ENCODE measurements at regions not wholly inside any gene's neighbourhood (a gene's known extent, or its start where the extent isn't known, plus 50 kb on each side); places are given as distances from the start of the nearest gene placed in this dataset.

DNA sequence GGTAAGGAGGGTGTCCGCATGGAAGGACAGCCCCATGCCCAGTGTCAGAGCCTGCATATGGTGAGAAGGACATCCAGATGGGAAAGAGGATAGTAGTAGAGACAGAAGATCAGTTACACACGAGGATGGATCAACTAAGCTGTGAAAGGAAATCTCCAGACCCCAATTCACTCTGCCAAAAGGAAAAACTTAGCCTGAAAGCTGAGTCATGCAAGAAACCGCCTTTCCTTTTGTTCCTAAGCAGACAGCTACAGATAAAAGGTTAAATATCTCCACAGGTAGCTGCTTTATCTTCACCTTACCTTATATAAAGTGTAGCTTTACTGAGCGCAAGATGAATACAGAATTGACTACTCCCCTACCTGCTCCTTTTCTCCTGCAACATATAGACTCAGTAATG is 67.3 kb upstream of the LGALSL start:
- no peak overlapping the region for H3K4me3 ChIP-seq (ENCODE audit: low read length)
- H3K36me3 ChIP-seq (ENCODE audit: insufficient read depth, low read length), result no peaks in the 10 kb centered on the region
- no peaks in the 10 kb centered on the region for H3K27me3 ChIP-seq (ENCODE audit: insufficient read depth, low read length)
- 75% methylated on average over 4 of the region's 4 CpGs for WGBS
- H3K27ac ChIP-seq (ENCODE audit: low read depth, low read length), result peak overlapping the region; percentile 62; the same call in 1 of the 2 replicates
- H3K4me1 ChIP-seq (ENCODE audit: insufficient read depth, low read length), result peaks cover 9% of the 10 kb centered on the region; the same call in 1 of the 2 replicates
- no peak overlapping the region for H3K9ac ChIP-seq (ENCODE audit: low read depth, low read length)
- H3K9me3 ChIP-seq (ENCODE audit: insufficient read depth, low read depth, low read length), result peaks cover 14% of the 10 kb centered on the region

- Histone ChIP-seq H3K9me3 (ENCODE audit: insufficient read depth, low read depth, low read length) (peaks cover 14% of the 10 kb centered on the region), H3K4me1 (ENCODE audit: insufficient read depth, low read length) (peaks cover 9% of the 10 kb centered on the region; the same call in 1 of the 2 replicates), H3K9ac (ENCODE audit: low read depth, low read length) (no peak overlapping the region), H3K27ac (ENCODE audit: low read depth, low read length) (no peak overlapping the region), H3K36me3 (ENCODE audit: insufficient read depth, low read length) (no peaks in the 10 kb centered on the region), H3K4me3 (ENCODE audit: low read length) (no peak overlapping the region), H3K27me3 (ENCODE audit: insufficient read depth, low read length) (no peaks in the 10 kb centered on the region)
Measured at GRCh38 chr2:64390586-64390985, 63.4 kb upstream of the LGALSL start.

DNA sequence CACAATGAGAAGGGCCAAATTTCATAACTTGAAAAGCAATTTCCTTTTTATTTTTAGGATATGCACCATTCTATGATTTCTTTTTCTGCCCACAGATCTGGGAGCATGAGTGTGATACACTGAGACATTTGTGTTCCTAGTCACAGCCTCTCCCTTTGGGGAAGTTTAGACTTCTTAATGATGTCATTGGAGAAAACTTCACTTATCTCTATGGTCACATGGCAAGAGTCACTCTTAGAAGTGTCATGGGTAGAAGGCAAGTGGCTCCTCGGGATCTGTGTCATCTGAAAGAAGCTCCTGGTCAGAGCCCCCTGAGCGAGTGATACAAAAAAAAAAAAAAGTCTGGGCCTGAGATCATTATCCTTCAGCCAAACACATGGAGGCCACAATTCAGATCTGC is 62.5 kb upstream of the LGALSL start:
- H3K9me3 ChIP-seq (ENCODE audit: insufficient read depth, low read depth, low read length), result peaks cover 14% of the 10 kb centered on the region
- peaks cover 8% of the 10 kb centered on the region; the same call in 1 of the 2 replicates for H3K4me1 ChIP-seq (ENCODE audit: insufficient read depth, low read length)
- no peak overlapping the region for H3K4me3 ChIP-seq (ENCODE audit: low read length)
- whole genome bisulfite sequencing, result 91% methylated on average over 2 of the region's 2 CpGs
- no peak overlapping the region for H3K9ac ChIP-seq (ENCODE audit: low read depth, low read length)
- H3K27ac ChIP-seq (ENCODE audit: low read depth, low read length), result no peak overlapping the region
- no peaks in the 10 kb centered on the region for H3K27me3 ChIP-seq (ENCODE audit: insufficient read depth, low read length)
- no peaks in the 10 kb centered on the region for H3K36me3 ChIP-seq (ENCODE audit: insufficient read depth, low read length)

GRCh38 chr2:64391940-64392339 is 62.0 kb upstream of the LGALSL start:
- Histone ChIP-seq H3K9ac (ENCODE audit: low read depth, low read length) (no peak overlapping the region), H3K4me1 (ENCODE audit: insufficient read depth, low read length) (0 out of 2 replicates have a peak, but pooled peaks cover 3% of the 10 kb centered on the region), H3K9me3 (ENCODE audit: insufficient read depth, low read depth, low read length) (peaks cover 14% of the 10 kb centered on the region), H3K36me3 (ENCODE audit: insufficient read depth, low read length) (no peaks in the 10 kb centered on the region), H3K27ac (ENCODE audit: low read depth, low read length) (no peak overlapping the region), H3K27me3 (ENCODE audit: insufficient read depth, low read length) (no peaks in the 10 kb centered on the region), H3K4me3 (ENCODE audit: low read length) (no peak overlapping the region)
- 81% methylated on average over 1 of the region's 1 CpG for WGBS

DNA sequence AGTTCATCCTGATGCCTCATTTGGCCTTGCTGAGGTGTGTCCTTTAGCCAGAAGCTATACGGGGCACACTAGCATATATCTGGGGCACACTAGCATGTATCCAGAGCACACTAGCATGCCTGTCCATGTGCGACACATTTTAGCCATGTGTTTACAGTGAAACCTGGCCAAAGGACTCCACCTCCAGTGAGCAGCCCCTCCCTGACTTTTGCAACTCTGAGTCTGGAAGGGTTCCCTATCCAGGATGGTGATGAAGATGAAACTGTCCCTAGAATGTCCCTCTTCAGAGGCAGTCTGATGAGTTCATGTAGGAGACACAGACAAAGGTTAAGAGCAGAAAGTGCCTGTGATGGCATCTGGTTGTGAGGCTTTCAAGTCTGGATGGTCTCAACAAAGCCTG is 61.4 kb upstream of the LGALSL start:
- H3K4me3 ChIP-seq (ENCODE audit: low read length), result no peak overlapping the region
- no peaks in the 10 kb centered on the region for H3K27me3 ChIP-seq (ENCODE audit: insufficient read depth, low read length)
- H3K9ac ChIP-seq (ENCODE audit: low read depth, low read length), result no peak overlapping the region
- no peaks in the 10 kb centered on the region for H3K4me1 ChIP-seq (ENCODE audit: insufficient read depth, low read length)
- WGBS, result 95% methylated on average over 2 of the region's 2 CpGs
- peaks cover 14% of the 10 kb centered on the region for H3K9me3 ChIP-seq (ENCODE audit: insufficient read depth, low read depth, low read length)
- no peaks in the 10 kb centered on the region for H3K36me3 ChIP-seq (ENCODE audit: insufficient read depth, low read length)
- no peak overlapping the region for H3K27ac ChIP-seq (ENCODE audit: low read depth, low read length)

DNA sequence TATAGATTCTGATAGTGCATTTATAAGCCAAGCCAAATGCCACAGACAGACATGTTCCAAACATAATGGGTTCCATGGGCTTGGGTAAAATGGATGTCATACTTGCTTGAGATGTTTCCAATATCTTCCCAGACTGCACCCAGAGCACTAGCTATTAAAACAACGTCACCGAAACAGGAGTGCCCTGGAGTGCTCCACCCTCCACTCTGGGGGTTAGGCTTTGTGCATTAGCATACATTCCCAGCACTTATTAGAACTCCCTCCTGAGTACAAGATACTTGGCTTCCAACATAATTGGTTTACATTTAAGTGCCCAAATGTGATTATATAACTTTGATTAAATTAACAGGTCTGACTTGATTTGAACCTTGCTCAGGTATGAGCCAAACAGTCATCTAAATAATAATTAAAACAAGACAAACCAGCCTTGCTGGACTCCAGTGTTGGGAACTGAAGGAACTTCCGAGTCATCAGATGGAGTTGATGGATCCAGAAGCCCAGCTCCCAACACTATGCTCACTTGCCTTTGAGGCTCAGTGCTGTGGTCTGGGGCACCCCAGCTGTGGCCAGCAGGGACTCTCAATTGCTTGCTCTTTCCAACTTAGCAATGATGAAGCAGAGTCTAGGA is 60.5 kb upstream of the LGALSL start:
- WGBS, result 91% methylated on average over 3 of the region's 3 CpGs
- Histone ChIP-seq H3K9ac (ENCODE audit: low read depth, low read length) (no peak overlapping the region), H3K27me3 (ENCODE audit: insufficient read depth, low read length) (no peaks in the 10 kb centered on the region), H3K4me1 (ENCODE audit: insufficient read depth, low read length) (no peaks in the 10 kb centered on the region), H3K36me3 (ENCODE audit: insufficient read depth, low read length) (no peaks in the 10 kb centered on the region), H3K4me3 (ENCODE audit: low read length) (no peak overlapping the region), H3K27ac (ENCODE audit: low read depth, low read length) (no peak overlapping the region), H3K9me3 (ENCODE audit: insufficient read depth, low read depth, low read length) (peaks cover 14% of the 10 kb centered on the region)

DNA sequence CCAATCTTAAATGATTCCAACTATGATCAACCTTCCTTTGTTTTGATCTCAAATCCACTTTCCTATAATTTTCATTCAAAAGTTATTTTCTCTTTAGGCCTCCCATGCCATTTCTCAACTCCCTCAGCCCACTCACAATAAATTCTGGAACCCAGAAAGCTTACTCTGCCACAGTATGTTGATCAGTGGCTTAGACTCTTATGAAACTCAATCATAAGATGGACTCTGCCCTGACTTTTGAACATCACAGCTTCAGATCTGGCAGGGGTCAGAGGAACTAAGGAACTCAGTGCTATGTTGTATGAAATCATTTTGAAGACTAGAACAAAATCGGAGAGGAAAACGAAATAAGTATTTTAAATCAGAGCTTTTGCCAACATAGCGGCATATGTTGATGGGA is 59.8 kb upstream of the LGALSL start:
- H3K4me1 ChIP-seq (ENCODE audit: insufficient read depth, low read length), result no peaks in the 10 kb centered on the region
- H3K4me3 ChIP-seq (ENCODE audit: low read length), result no peak overlapping the region
- H3K27me3 ChIP-seq (ENCODE audit: insufficient read depth, low read length), result no peaks in the 10 kb centered on the region
- H3K9ac ChIP-seq (ENCODE audit: low read depth, low read length), result no peak overlapping the region
- no peak overlapping the region for H3K27ac ChIP-seq (ENCODE audit: low read depth, low read length)
- peaks cover 14% of the 10 kb centered on the region for H3K9me3 ChIP-seq (ENCODE audit: insufficient read depth, low read depth, low read length)
- WGBS, result 95% methylated on average over 3 of the region's 3 CpGs
- no peaks in the 10 kb centered on the region for H3K36me3 ChIP-seq (ENCODE audit: insufficient read depth, low read length)

DNA sequence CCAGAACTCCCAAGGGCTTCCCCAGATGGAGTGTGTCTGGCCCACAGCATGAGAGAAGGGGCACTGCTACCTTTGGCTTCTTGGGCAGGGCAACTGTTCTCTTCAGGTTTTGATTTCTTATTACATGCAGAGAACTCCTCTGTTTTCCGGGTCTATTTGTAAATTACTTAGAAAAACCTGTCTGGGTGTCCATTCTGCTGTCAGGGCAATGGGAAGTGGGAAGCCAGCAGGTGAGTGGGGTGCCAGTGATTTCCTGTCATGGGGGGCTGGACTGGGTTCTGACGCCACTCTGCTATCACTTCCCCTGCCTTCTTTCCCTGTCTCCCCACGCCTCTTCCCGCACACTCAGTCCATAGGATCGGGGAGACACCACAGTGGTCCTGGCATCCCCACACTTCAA is 58.0 kb upstream of the LGALSL start:
- no peaks in the 10 kb centered on the region for H3K36me3 ChIP-seq (ENCODE audit: insufficient read depth, low read length)
- H3K27ac ChIP-seq (ENCODE audit: low read depth, low read length), result no peak overlapping the region
- H3K27me3 ChIP-seq (ENCODE audit: insufficient read depth, low read length), result no peaks in the 10 kb centered on the region
- 95% methylated on average over 5 of the region's 5 CpGs for WGBS
- peaks cover 1% of the 10 kb centered on the region; the same call in 1 of the 2 replicates for H3K9me3 ChIP-seq (ENCODE audit: insufficient read depth, low read depth, low read length)
- no peak overlapping the region for H3K9ac ChIP-seq (ENCODE audit: low read depth, low read length)
- peaks cover 12% of the 10 kb centered on the region for H3K4me1 ChIP-seq (ENCODE audit: insufficient read depth, low read length)
- no peak overlapping the region for H3K4me3 ChIP-seq (ENCODE audit: low read length)

DNA sequence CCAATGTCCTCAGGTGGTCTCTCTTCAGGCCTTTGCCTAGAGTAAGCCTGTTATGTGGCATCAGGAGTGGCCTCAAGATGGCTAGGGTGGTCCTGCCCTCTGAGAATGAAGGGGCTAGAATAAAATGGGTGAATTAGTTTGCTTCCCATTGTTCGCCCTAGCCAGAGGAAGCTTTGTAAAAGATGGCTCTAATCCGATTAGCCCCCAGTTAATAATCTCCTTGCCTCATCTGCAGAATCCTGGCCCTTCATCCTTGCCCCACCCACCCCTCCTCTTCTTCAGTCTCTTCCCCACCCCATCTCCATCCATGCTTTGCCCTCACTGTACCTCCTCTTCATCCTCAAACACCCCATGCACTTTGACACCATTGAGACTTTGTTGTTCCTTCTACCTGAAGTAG is 57.4 kb upstream of the LGALSL start:
- Histone ChIP-seq H3K9ac (ENCODE audit: low read depth, low read length) (no peak overlapping the region), H3K4me3 (ENCODE audit: low read length) (no peak overlapping the region), H3K4me1 (ENCODE audit: insufficient read depth, low read length) (peaks cover 18% of the 10 kb centered on the region), H3K27me3 (ENCODE audit: insufficient read depth, low read length) (no peaks in the 10 kb centered on the region), H3K9me3 (ENCODE audit: insufficient read depth, low read depth, low read length) (no peaks in the 10 kb centered on the region), H3K27ac (ENCODE audit: low read depth, low read length) (no peak overlapping the region), H3K36me3 (ENCODE audit: insufficient read depth, low read length) (no peaks in the 10 kb centered on the region)
- 94% methylated on average over 2 of the region's 2 CpGs for WGBS

DNA sequence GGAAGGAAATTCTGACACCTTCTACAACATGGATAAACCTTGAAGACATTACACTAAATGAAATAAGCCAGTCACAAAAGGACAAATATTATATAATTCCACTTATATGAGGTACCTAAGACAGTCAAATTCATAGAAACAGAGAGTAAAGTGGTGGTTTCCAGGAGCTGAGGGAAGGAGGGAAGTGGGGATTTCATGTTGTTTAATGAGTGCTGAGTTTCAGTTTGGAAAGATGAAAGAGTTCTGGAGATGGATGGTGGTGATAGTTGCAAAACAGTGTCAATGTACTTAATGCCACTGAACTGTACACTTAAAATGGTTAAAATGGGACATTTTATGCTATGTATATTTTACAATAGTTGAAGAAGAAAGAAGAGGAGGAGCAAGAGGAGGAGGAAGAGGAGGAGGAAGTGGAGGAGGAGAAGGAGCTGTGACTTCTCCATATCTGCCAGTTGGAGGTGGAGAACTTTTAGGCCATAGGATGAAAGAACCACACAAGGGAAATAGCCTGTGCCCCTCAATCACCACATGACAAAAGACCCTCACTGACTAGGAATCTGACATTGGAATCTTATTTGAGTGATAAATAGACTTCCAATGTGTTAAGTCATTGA is 55.3 kb upstream of the LGALSL start:
- no peaks in the 10 kb centered on the region for H3K9me3 ChIP-seq (ENCODE audit: insufficient read depth, low read depth, low read length)
- no peaks in the 10 kb centered on the region for H3K27me3 ChIP-seq (ENCODE audit: insufficient read depth, low read length)
- peaks cover 35% of the 10 kb centered on the region for H3K4me1 ChIP-seq (ENCODE audit: insufficient read depth, low read length)
- H3K9ac ChIP-seq (ENCODE audit: low read depth, low read length), result no peak overlapping the region
- H3K36me3 ChIP-seq (ENCODE audit: insufficient read depth, low read length), result no peaks in the 10 kb centered on the region
- no peak overlapping the region for H3K4me3 ChIP-seq (ENCODE audit: low read length)
- H3K27ac ChIP-seq (ENCODE audit: low read depth, low read length), result no peak overlapping the region

GRCh38 chr2:64399521-64399920 is 54.4 kb upstream of the LGALSL start:
- H3K36me3 ChIP-seq (ENCODE audit: insufficient read depth, low read length), result no peaks in the 10 kb centered on the region
- H3K4me1 ChIP-seq (ENCODE audit: insufficient read depth, low read length), result peaks cover 43% of the 10 kb centered on the region
- WGBS, result 89% methylated on average over 2 of the region's 2 CpGs
- no peak overlapping the region for H3K27ac ChIP-seq (ENCODE audit: low read depth, low read length)
- no peaks in the 10 kb centered on the region for H3K27me3 ChIP-seq (ENCODE audit: insufficient read depth, low read length)
- H3K9me3 ChIP-seq (ENCODE audit: insufficient read depth, low read depth, low read length), result no peaks in the 10 kb centered on the region
- no peak overlapping the region for H3K4me3 ChIP-seq (ENCODE audit: low read length)
- no peak overlapping the region for H3K9ac ChIP-seq (ENCODE audit: low read depth, low read length)

Measured in HUES64 (cell line).